B cell (primary cell): ENCODE measurements at regions not wholly inside any gene's neighbourhood (a gene's known extent, or its start where the extent isn't known, plus 50 kb on each side); places are given as distances from the start of the nearest gene placed in this dataset.

ENCODE experiments used
- ATAC-seq: fragments of 200-7000 bp; cut with Tn5 transposase; one replicate; pipeline ENCODE4 v1.10.0; 2021; ENCODE audit warnings: low read depth, mild to moderate bottlenecking, moderate number of reproducible peaks, moderate library complexity
- CTCF ChIA-PET: fragments of 350-600 bp; sonication (Branson Sonifier 250); formaldehyde crosslinking; loops from one replicate; lab custom pipeline; 2021; ENCODE audit warnings: antibody characterized with exemption, inconsistent platforms; lab: Charles Lee
- POLR2A ChIA-PET: fragments of 350-600 bp; sonication (Branson Sonifier 250); formaldehyde crosslinking; loops from one replicate; lab custom pipeline; 2021; ENCODE audit warnings: antibody characterized with exemption; lab: Charles Lee
- DNase-seq: peaks from one replicate; pipeline ENCODE4 v3.0.0; 2013
- H2AFZ ChIP-seq: 2 replicates; pipeline ENCODE4 v1.6.1; 2012; ENCODE audit warnings: mild to moderate bottlenecking, low read depth, low read length; ENCODE audit not compliant: insufficient read depth, poor library complexity, severe bottlenecking
- H3K27ac ChIP-seq, 2 donors: 1 replicate in 1 of 2; 2 replicates in 1 of 2; pipeline ENCODE4 v1.5.1; 2012 to 2013; ENCODE audit warnings: low read length in 2 of 2, mild to moderate bottlenecking in 2 of 2, moderate library complexity in 1 of 2
- H3K27me3 ChIP-seq, 4 experiments: fragments of 200-600 bp in 1 of 4; sonication (generic) in 1 of 4; replicated peaks in 1 of 4; 1 replicate in 2 of 4; 2 replicates in 2 of 4; pipeline versions ENCODE4 v1.6.1 to v1.7.0; 2013 to 2016; ENCODE audit warnings: low read length in 3 of 4, mild to moderate bottlenecking in 2 of 4, mixed read lengths in 1 of 4, moderate library complexity in 1 of 4; ENCODE audit not compliant: insufficient read depth in 4 of 4, control insufficient read depth in 3 of 4; ENCODE audit errors: control extremely low read depth in 1 of 4
- H3K36me3 ChIP-seq, 2 experiments: replicated peaks in 1 of 2; 1 replicate in 1 of 2; 2 replicates in 1 of 2; pipeline versions ENCODE4 v1.6.1 to v1.7.1; 2013; ENCODE audit warnings: low read length in 1 of 2; ENCODE audit not compliant: insufficient read depth in 2 of 2, control insufficient read depth in 1 of 2; ENCODE audit errors: control extremely low read depth in 1 of 2, extremely low read depth in 1 of 2
- H3K4me1 ChIP-seq, 2 donors: fragments of 200-600 bp in 1 of 2; sonication (generic) in 1 of 2; 1 replicate in 1 of 2; 2 replicates in 1 of 2; pipeline versions ENCODE4 v1.5.1 to v1.6.1; 2013 to 2017; ENCODE audit warnings: low read length in 2 of 2; ENCODE audit not compliant: control insufficient read depth in 2 of 2, insufficient read depth in 2 of 2
- H3K4me2 ChIP-seq: replicated peaks from 2 replicates; pipeline ENCODE3; 2012; ENCODE audit warnings: mild to moderate bottlenecking, low read depth, low read length; ENCODE audit not compliant: poor library complexity, severe bottlenecking
- H3K4me3 ChIP-seq, 5 experiments: fragments of 200-600 bp in 1 of 5; sonication (generic) in 1 of 5; 1 replicate in 3 of 5; 2 replicates in 2 of 5; pipeline versions ENCODE4 v1.5.1 to v1.7.0; 2011 to 2016; ENCODE audit warnings: low read length in 4 of 5, mild to moderate bottlenecking in 4 of 5, low read depth in 2 of 5, control low read depth in 1 of 5, moderate library complexity in 1 of 5; ENCODE audit not compliant: insufficient read depth in 1 of 5; ENCODE audit errors: control extremely low read depth in 1 of 5, extremely low read depth in 1 of 5
- H3K79me2 ChIP-seq: fragments of 200-600 bp; sonication (generic); one replicate; pipeline ENCODE4 v1.6.0; 2016; ENCODE audit warnings: low read length; ENCODE audit not compliant: control insufficient read depth, insufficient read depth
- H3K9ac ChIP-seq: fragments of 200-600 bp; sonication (generic); 2 replicates; pipeline ENCODE4 v1.6.1; 2017; ENCODE audit warnings: mild to moderate bottlenecking, low read length, moderate library complexity
- H3K9me3 ChIP-seq, 3 donors: one replicate each; pipeline versions ENCODE4 v1.6.1 to v1.7.1; 2013; ENCODE audit warnings: low read length in 2 of 3; ENCODE audit not compliant: control insufficient read depth in 2 of 3, insufficient read depth in 1 of 3; ENCODE audit errors: control extremely low read depth in 1 of 3
- H4K20me1 ChIP-seq: 2 replicates; pipeline ENCODE4 v1.6.0; 2012; ENCODE audit warnings: mild to moderate bottlenecking, low read length; ENCODE audit not compliant: insufficient read depth, control insufficient read depth, poor library complexity, severe bottlenecking
- H3K27ac Mint-ChIP-seq: one replicate; pipeline ENCODE4 v1.8.0; 2021; ENCODE audit warnings: mixed read lengths
- H3K27me3 Mint-ChIP-seq: one replicate; pipeline ENCODE4 v1.8.0; 2021; ENCODE audit warnings: mixed read lengths
- H3K4me1 Mint-ChIP-seq: one replicate; pipeline ENCODE4 v1.8.0; 2021; ENCODE audit warnings: mixed read lengths
- H3K4me3 Mint-ChIP-seq: one replicate; pipeline ENCODE4 v1.8.0; 2021; ENCODE audit warnings: mixed read lengths
- H3K9me3 Mint-ChIP-seq: one replicate; pipeline ENCODE4 v1.8.0; 2022; ENCODE audit warnings: mixed read lengths; ENCODE audit not compliant: insufficient read depth
- EZH2 ChIP-seq: IDR thresholded peaks from 2 replicates; pipeline ENCODE4 v1.6.1; 2012; ENCODE audit warnings: borderline replicate concordance, low read depth, mild to moderate bottlenecking, moderate library complexity, low read length; ENCODE audit not compliant: insufficient read depth, poor library complexity, severe bottlenecking
- WGBS: methylation state at CpG from one replicate; pipeline ENCODE4 v1.1.5; 2013; ENCODE audit warnings: missing lambda C conversion rate; ENCODE audit not compliant: insufficient coverage; 5-methylcytosine and 5-hydroxymethylcytosine counted together
- intact Hi-C: fragments of 100-400 bp; cut with micrococcal nuclease; formaldehyde crosslinking; loops from one replicate; pipeline ENCODE4 v1.10.0; 2022
- TF ChIP-seq, protein P1 (sequence below): fragments of 200-600 bp; IDR thresholded peaks from one replicate; pipeline ENCODE4 v1.8.0; 2022; ENCODE audit warnings: antibody characterized with exemption, mild to moderate bottlenecking

DNA sequence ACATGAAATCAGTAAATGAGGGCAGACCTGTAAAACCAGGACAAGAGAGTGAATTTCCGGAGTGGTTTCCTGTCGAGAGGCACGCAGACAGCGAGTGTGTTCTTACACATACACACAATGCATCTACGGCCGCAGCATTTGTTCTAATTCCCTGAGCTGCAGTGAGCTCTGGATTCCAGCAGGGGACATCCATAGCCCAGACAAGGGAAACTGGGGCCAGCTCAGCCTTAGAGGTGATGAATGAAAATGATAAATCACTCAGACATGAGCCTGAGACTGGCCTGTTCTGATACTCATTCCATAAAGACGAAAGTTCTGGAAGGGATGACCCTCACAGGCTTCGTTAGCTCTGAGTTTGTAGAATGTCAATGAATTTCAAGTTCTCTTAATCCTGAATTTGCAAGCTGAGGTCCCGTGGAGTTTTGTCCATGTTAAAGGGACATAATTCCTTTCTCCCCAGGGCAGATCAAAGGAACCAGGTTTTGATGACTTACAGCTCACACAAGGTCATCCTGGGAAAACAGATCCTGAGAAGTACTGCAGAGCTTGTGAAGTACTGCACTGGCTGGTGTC is 207.9 kb upstream of the C1orf87 start:
- ATAC-seq: no peak
- intact Hi-C loops: no loop called here
- TF ChIP-seq, protein P1, sequence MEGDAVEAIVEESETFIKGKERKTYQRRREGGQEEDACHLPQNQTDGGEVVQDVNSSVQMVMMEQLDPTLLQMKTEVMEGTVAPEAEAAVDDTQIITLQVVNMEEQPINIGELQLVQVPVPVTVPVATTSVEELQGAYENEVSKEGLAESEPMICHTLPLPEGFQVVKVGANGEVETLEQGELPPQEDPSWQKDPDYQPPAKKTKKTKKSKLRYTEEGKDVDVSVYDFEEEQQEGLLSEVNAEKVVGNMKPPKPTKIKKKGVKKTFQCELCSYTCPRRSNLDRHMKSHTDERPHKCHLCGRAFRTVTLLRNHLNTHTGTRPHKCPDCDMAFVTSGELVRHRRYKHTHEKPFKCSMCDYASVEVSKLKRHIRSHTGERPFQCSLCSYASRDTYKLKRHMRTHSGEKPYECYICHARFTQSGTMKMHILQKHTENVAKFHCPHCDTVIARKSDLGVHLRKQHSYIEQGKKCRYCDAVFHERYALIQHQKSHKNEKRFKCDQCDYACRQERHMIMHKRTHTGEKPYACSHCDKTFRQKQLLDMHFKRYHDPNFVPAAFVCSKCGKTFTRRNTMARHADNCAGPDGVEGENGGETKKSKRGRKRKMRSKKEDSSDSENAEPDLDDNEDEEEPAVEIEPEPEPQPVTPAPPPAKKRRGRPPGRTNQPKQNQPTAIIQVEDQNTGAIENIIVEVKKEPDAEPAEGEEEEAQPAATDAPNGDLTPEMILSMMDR: no peak
- no peak overlapping the region for H3K9ac ChIP-seq
- POLR2A ChIA-PET: no interaction called here
- no peak for DNase-seq
- no peak overlapping the region for H3K27ac ChIP-seq
- Mint-ChIP-seq H3K27ac (no peak overlapping the region), H3K27me3 (no peaks in the 10 kb centered on the region), H3K9me3 (no peaks in the 10 kb centered on the region), H3K4me3 (no peak overlapping the region), H3K4me1 (no peaks in the 10 kb centered on the region)
- H2AFZ ChIP-seq: no peak overlapping the region
- WGBS: 18% methylated on average over 9 of the region's 9 CpGs
- CTCF ChIA-PET: interaction anchor here (0.7 kb wide), 1 partner anchor 1172 kb away, joined by 3 read pairs; no protein-coding TSS in a partner anchor
- H4K20me1 ChIP-seq: no peaks in the 10 kb centered on the region
- no peaks in the 10 kb centered on the region for H3K79me2 ChIP-seq
- no peaks in the 10 kb centered on the region for H3K9me3 ChIP-seq
- no peaks in the 10 kb centered on the region for H3K27me3 ChIP-seq
- H3K4me1 ChIP-seq: no peaks in the 10 kb centered on the region
- no peaks in the 10 kb centered on the region for H3K36me3 ChIP-seq
- H3K4me3 ChIP-seq: no peak overlapping the region
- H3K4me2 ChIP-seq: no peak overlapping the region

DNA sequence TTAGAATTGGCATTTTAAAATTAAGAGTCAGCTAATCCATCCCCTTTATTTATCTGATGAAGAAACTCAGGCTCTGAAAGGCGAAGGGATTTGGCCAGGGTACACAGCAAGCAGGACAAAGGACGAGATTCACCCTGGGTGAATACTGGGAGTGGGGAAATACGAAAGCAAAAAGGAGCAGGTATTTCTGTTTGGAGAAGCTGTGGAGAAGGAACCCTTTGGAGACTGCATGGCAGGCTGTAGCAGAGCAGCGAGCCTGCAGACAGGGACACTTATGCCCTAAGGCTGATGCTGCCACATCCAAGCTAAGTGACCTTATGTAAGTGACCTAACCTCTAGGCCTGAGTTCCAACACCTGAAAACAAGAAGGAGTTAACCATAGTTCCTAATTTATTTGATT is 207.2 kb upstream of the C1orf87 start:
- Histone ChIP-seq H3K9ac (no peak overlapping the region), H3K4me2 (no peak overlapping the region), H4K20me1 (no peaks in the 10 kb centered on the region), H3K27me3 (no peaks in the 10 kb centered on the region), H3K27ac (no peak overlapping the region), H3K9me3 (no peaks in the 10 kb centered on the region), H3K36me3 (no peaks in the 10 kb centered on the region), H2AFZ (no peak overlapping the region), H3K4me1 (no peaks in the 10 kb centered on the region), H3K4me3 (no peak overlapping the region), H3K79me2 (no peaks in the 10 kb centered on the region)
- H3K27ac Mint-ChIP-seq: no peak overlapping the region
- CTCF ChIA-PET: no interaction called here
- intact Hi-C loops: no loop called here
- POLR2A ChIA-PET: no interaction called here
- no peaks in the 10 kb centered on the region for H3K9me3 Mint-ChIP-seq
- 73% methylated on average over 2 of the region's 4 CpGs for WGBS
- no peaks in the 10 kb centered on the region for H3K4me1 Mint-ChIP-seq
- ATAC-seq: no peak
- no peaks in the 10 kb centered on the region for H3K27me3 Mint-ChIP-seq
- TF ChIP-seq, protein P1: no peak
- no peak for TF ChIP-seq EZH2
- DNase-seq: no peak
- no peak overlapping the region for H3K4me3 Mint-ChIP-seq
